ENCODE measurements at regions not wholly inside any gene's neighbourhood (a gene's known extent, or its start where the extent isn't known, plus 50 kb on each side); places are given as distances from the start of the nearest gene placed in this dataset.

DNA sequence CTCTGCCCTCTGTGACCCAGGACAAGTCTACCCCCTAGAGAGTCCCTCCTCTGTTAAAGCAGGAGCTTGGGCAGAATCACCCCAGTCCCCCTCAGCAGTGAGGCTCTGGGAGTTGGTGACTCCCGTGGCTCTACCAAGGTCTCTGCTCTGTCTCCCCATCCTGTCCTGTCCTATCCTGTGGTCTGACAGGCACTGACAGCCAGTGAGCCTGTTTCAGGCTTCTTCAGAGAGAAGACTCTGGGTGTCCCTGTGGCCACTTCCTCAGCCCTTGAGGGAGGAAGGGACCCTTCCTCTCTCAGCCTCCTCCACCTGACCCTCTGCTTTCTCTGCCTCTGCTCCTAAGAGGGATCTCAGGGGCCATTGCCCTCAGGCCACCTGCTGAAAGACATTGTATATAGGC is 148.7 kb downstream of the FCRL5 start:
- TF ChIP-seq, protein P1, sequence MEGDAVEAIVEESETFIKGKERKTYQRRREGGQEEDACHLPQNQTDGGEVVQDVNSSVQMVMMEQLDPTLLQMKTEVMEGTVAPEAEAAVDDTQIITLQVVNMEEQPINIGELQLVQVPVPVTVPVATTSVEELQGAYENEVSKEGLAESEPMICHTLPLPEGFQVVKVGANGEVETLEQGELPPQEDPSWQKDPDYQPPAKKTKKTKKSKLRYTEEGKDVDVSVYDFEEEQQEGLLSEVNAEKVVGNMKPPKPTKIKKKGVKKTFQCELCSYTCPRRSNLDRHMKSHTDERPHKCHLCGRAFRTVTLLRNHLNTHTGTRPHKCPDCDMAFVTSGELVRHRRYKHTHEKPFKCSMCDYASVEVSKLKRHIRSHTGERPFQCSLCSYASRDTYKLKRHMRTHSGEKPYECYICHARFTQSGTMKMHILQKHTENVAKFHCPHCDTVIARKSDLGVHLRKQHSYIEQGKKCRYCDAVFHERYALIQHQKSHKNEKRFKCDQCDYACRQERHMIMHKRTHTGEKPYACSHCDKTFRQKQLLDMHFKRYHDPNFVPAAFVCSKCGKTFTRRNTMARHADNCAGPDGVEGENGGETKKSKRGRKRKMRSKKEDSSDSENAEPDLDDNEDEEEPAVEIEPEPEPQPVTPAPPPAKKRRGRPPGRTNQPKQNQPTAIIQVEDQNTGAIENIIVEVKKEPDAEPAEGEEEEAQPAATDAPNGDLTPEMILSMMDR (IDR thresholded peaks at IDR 0.05; ENCODE audit: low read depth, low read length): no peak
- TF ChIP-seq EZH2phosphoT487 (IDR thresholded peaks at IDR 0.05; ENCODE audit: low read depth): no peak

Data from OCI-LY3 (cell line).